ENCODE measurements at regions not wholly inside any gene's neighbourhood (a gene's known extent, or its start where the extent isn't known, plus 50 kb on each side); places are given as distances from the start of the nearest gene placed in this dataset.

- DNase-seq (no peak), ATAC-seq (no peak), FAIRE-seq (no peak)
- H3K4me1 ChIP-seq = no peaks in the 10 kb centered on the region
- 49 to 62% methylated on average over 2 of the region's 2 CpGs for WGBS, 2 donors
- H3K36me3 ChIP-seq = no peaks in the 10 kb centered on the region
- intact Hi-C loops (cut with DNase I) = no loop called here
- H3K4me3 ChIP-seq = no peak overlapping the region
- no peaks in the 10 kb centered on the region for H3K9me3 ChIP-seq
- no peak overlapping the region for H3K27ac ChIP-seq
- TF ChIP-seq CTCF (IDR thresholded peaks at IDR 0.05) = no peak
- H3K27me3 ChIP-seq = peaks cover 0 to under 1% (median 0%) of the 10 kb centered on the region in 4 donors
Measured at GRCh38 chrX:98114021-98114420, 1230.3 kb downstream of the RPA4 start.

- no peak for FAIRE-seq
Measured at GRCh38 chrX:98141466-98141865, 1257.8 kb downstream of the RPA4 start.

GRCh38 chrX:98191003-98191402 lies 1307.3 kb downstream of the RPA4 start:
- TF ChIP-seq CTCF (IDR thresholded peaks at IDR 0.05) = no peak
- Histone ChIP-seq H3K27ac (no peak overlapping the region), H3K4me3 (no peak overlapping the region), H3K4me1 (no peaks in the 10 kb centered on the region), H3K36me3 (no peaks in the 10 kb centered on the region), H3K9me3 (no peaks in the 10 kb centered on the region), H3K27me3 (peaks cover 0 to 4% (median under 1%) of the 10 kb centered on the region in 4 donors)
- no peak for FAIRE-seq
- DNase-seq = no peak
- WGBS, 2 donors = 78 to 86% methylated on average over 1 of the region's 1 CpG
- intact Hi-C loops (cut with DNase I) = no loop called here
- ATAC-seq = no peak

More at GRCh38 chrX:98141466-98141865, 1257.8 kb downstream of the RPA4 start:
- no peak for TF ChIP-seq CTCF (IDR thresholded peaks at IDR 0.05)
- Histone ChIP-seq H3K4me3 (no peak overlapping the region), H3K27me3 (peaks cover 0 to 3% (median 0%) of the 10 kb centered on the region in 4 donors), H3K27ac (no peak overlapping the region), H3K4me1 (no peaks in the 10 kb centered on the region), H3K9me3 (no peaks in the 10 kb centered on the region), H3K36me3 (no peaks in the 10 kb centered on the region)
- ATAC-seq (no peak), DNase-seq (no peak)
- intact Hi-C loops (cut with DNase I) = no loop called here
- 27 to 40% methylated on average over 1 of the region's 1 CpG for WGBS, 2 donors

GRCh38 chrX:98194036-98194435 lies 1310.3 kb downstream of the RPA4 start:
- Histone ChIP-seq H3K4me3 (no peak overlapping the region), H3K27me3 (peaks cover 0 to 6% (median 2%) of the 10 kb centered on the region in 4 donors), H3K27ac (no peak overlapping the region), H3K9me3 (no peaks in the 10 kb centered on the region), H3K4me1 (no peaks in the 10 kb centered on the region), H3K36me3 (no peaks in the 10 kb centered on the region)
- no peak for ATAC-seq
- WGBS, 2 donors = 69 to 74% methylated on average over 2 of the region's 2 CpGs
- intact Hi-C loops (cut with DNase I) = no loop called here
- no peak for FAIRE-seq
- no peak for TF ChIP-seq CTCF (IDR thresholded peaks at IDR 0.05)
- DNase-seq = no peak

- H3K27ac ChIP-seq = no peak overlapping the region
- H3K36me3 ChIP-seq = no peaks in the 10 kb centered on the region
- ATAC-seq (no peak), DNase-seq (no peak), FAIRE-seq (peak; percentile 17)
- no peak overlapping the region for H3K4me3 ChIP-seq
- no peaks in the 10 kb centered on the region for H3K9me3 ChIP-seq
- H3K27me3 ChIP-seq = no peaks in the 10 kb centered on the region
- no peak for TF ChIP-seq CTCF (IDR thresholded peaks at IDR 0.05)
- 38 to 45% methylated on average over 2 of the region's 2 CpGs for WGBS, 2 donors
- no peaks in the 10 kb centered on the region for H3K4me1 ChIP-seq
- intact Hi-C loops (cut with DNase I) = no loop called here
Measured at GRCh38 chrX:98203800-98204199, 1320.1 kb downstream of the RPA4 start.

Data from pancreas (tissue), 10 donors.